Smooth muscle cell (in vitro differentiated cells): ENCODE measurements at regions not wholly inside any gene's neighbourhood (a gene's known extent, or its start where the extent isn't known, plus 50 kb on each side); places are given as distances from the start of the nearest gene placed in this dataset.

Source experiments
- DNase-seq: peaks from one replicate; lab custom pipeline; 2025; ENCODE audit not compliant: unreplicated experiment; lab: John Stamatoyannopoulos, UW
- H2AFZ ChIP-seq: fragments of 200-600 bp; sonication (generic); 2 replicates; pipeline ENCODE4 v1.6.0; 2016; ENCODE audit warnings: antibody characterized with exemption, low read depth, mild to moderate bottlenecking
- H3F3A ChIP-seq: fragments of 200-600 bp; sonication (generic); 2 replicates; pipeline ENCODE4 v1.6.0; 2017; ENCODE audit warnings: antibody characterized with exemption, low read depth
- H3K27ac ChIP-seq: fragments of 200-600 bp; sonication (generic); 2 replicates; pipeline ENCODE4 v1.5.1; 2016; ENCODE audit warnings: low read depth, mild to moderate bottlenecking
- H3K27me3 ChIP-seq: fragments of 200-600 bp; sonication (generic); 2 replicates; pipeline ENCODE4 v1.6.1; 2016; ENCODE audit warnings: low read depth, mild to moderate bottlenecking
- H3K36me3 ChIP-seq: fragments of 200-600 bp; sonication (generic); 2 replicates; pipeline ENCODE4 v1.5.1; 2016; ENCODE audit warnings: low read depth
- H3K4me1 ChIP-seq: fragments of 200-600 bp; sonication (generic); 2 replicates; pipeline ENCODE4 v1.5.1; 2016; ENCODE audit warnings: low read depth
- H3K4me2 ChIP-seq: fragments of 200-600 bp; sonication (generic); 2 replicates; pipeline ENCODE4 v1.6.0; 2016; ENCODE audit warnings: mild to moderate bottlenecking
- H3K4me3 ChIP-seq: fragments of 200-600 bp; sonication (generic); 2 replicates; pipeline ENCODE4 v1.5.1; 2016; ENCODE audit warnings: mild to moderate bottlenecking
- H3K79me2 ChIP-seq: fragments of 200-600 bp; sonication (generic); 2 replicates; pipeline ENCODE4 v1.6.0; 2016; ENCODE audit warnings: low read depth, mild to moderate bottlenecking
- H3K9ac ChIP-seq: fragments of 200-600 bp; sonication (generic); 2 replicates; pipeline ENCODE4 v1.6.0; 2016; ENCODE audit warnings: low read depth
- H3K9me3 ChIP-seq: fragments of 200-600 bp; sonication (generic); replicated peaks from 2 replicates; pipeline ENCODE4 v1.5.1; 2016; ENCODE audit warnings: low read depth
- H4K20me1 ChIP-seq: fragments of 200-600 bp; sonication (generic); 2 replicates; pipeline ENCODE4 v1.6.0; 2016; ENCODE audit warnings: low read depth
- CTCF ChIP-seq: fragments of 200-600 bp; sonication (generic); IDR thresholded peaks from 2 replicates; pipeline ENCODE4 v1.5.1; 2017; ENCODE audit warnings: borderline replicate concordance, mild to moderate bottlenecking, antibody characterized with exemption; ENCODE audit not compliant: insufficient read depth, poor library complexity, severe bottlenecking
- WGBS: methylation state at CpG from one replicate; pipeline ENCODE4 v1.1.7; 2016; ENCODE audit warnings: low lambda C conversion rate; 5-methylcytosine and 5-hydroxymethylcytosine counted together

- no peak overlapping the region for H3K4me3 ChIP-seq
- H3F3A ChIP-seq: no peaks in the 10 kb centered on the region
- no peaks in the 10 kb centered on the region for H3K79me2 ChIP-seq
- DNase-seq: no peak
- no peaks in the 10 kb centered on the region for H3K9me3 ChIP-seq
- no peak overlapping the region for H3K4me2 ChIP-seq
- 89% methylated on average over 4 of the region's 4 CpGs for WGBS
- H3K36me3 ChIP-seq: no peaks in the 10 kb centered on the region
- no peaks in the 10 kb centered on the region for H4K20me1 ChIP-seq
- no peak overlapping the region for H2AFZ ChIP-seq
- TF ChIP-seq CTCF: no peak
- H3K27ac ChIP-seq: no peak overlapping the region
- no peak overlapping the region for H3K9ac ChIP-seq
- no peaks in the 10 kb centered on the region for H3K4me1 ChIP-seq
- no peaks in the 10 kb centered on the region for H3K27me3 ChIP-seq
Observed at GRCh38 chr17:70484050-70484449, 314.7 kb downstream of the KCNJ2 start.

- Histone ChIP-seq H3K4me1 (no peaks in the 10 kb centered on the region), H3K27me3 (no peaks in the 10 kb centered on the region), H3K36me3 (no peaks in the 10 kb centered on the region), H3F3A (no peaks in the 10 kb centered on the region), H3K79me2 (no peaks in the 10 kb centered on the region), H3K9me3 (no peaks in the 10 kb centered on the region), H3K27ac (no peak overlapping the region), H3K4me2 (no peak overlapping the region), H3K9ac (no peak overlapping the region), H2AFZ (no peak overlapping the region), H3K4me3 (no peak overlapping the region), H4K20me1 (no peaks in the 10 kb centered on the region)
- DNase-seq: no peak
- no peak for TF ChIP-seq CTCF
- WGBS: 96% methylated on average over 7 of the region's 7 CpGs
Observed at GRCh38 chr17:70484496-70484895, 315.2 kb downstream of the KCNJ2 start.

GRCh38 chr17:70492368-70492767 is 323.0 kb downstream of the KCNJ2 start:
- Histone ChIP-seq H3K79me2 (no peaks in the 10 kb centered on the region), H3K4me1 (peaks cover 2% of the 10 kb centered on the region), H3K9me3 (no peaks in the 10 kb centered on the region), H3K27ac (no peak overlapping the region), H3K4me2 (no peak overlapping the region), H3K36me3 (no peaks in the 10 kb centered on the region), H3F3A (no peaks in the 10 kb centered on the region), H3K9ac (no peak overlapping the region), H3K4me3 (no peak overlapping the region), H2AFZ (no peak overlapping the region), H4K20me1 (no peaks in the 10 kb centered on the region), H3K27me3 (peaks cover 3% of the 10 kb centered on the region)
- WGBS: 82% methylated on average over 2 of the region's 2 CpGs
- TF ChIP-seq CTCF: no peak
- DNase-seq: no peak

- Histone ChIP-seq H3K79me2 (no peaks in the 10 kb centered on the region), H3K4me3 (no peak overlapping the region), H3K4me1 (peaks cover 13% of the 10 kb centered on the region), H3K4me2 (no peak overlapping the region), H3K27ac (no peak overlapping the region), H3K36me3 (no peaks in the 10 kb centered on the region), H3K9ac (no peak overlapping the region), H4K20me1 (no peaks in the 10 kb centered on the region), H3F3A (no peaks in the 10 kb centered on the region), H3K9me3 (no peaks in the 10 kb centered on the region), H3K27me3 (peaks cover 3% of the 10 kb centered on the region), H2AFZ (no peak overlapping the region)
- no peak for TF ChIP-seq CTCF
- DNase-seq: no peak
- 74% methylated on average over 3 of the region's 3 CpGs for WGBS
Observed at GRCh38 chr17:70493277-70493874, 324.0 kb downstream of the KCNJ2 start.
